Heart right ventricle (tissue), 16 donors: ENCODE measurements at regions not wholly inside any gene's neighbourhood (a gene's known extent, or its start where the extent isn't known, plus 50 kb on each side); places are given as distances from the start of the nearest gene placed in this dataset.

Source experiments
- ATAC-seq, 8 donors: fragments of 200-7000 bp; cut with Tn5 transposase; one replicate each; pipeline ENCODE4 v1.9.1; 2020; ENCODE audit warnings: mild to moderate bottlenecking in 8 of 8, moderate library complexity in 8 of 8, moderate number of reproducible peaks in 1 of 8
- DNase-seq, 2 donors: peaks; one replicate each; pipeline ENCODE4 v3.0.0-alpha.2; 2020
- H3K27ac ChIP-seq, 10 donors: fragments of 200-600 bp; sonication (generic) in 2 of 10; one replicate each; pipeline versions ENCODE4 v1.5.0 to v1.8.0; 2020 to 2022; ENCODE audit warnings: mild to moderate bottlenecking in 3 of 10
- H3K27me3 ChIP-seq, 7 donors: fragments of 200-600 bp; one replicate each; pipeline ENCODE4 v1.8.0; 2021 to 2022; ENCODE audit warnings: mild to moderate bottlenecking in 2 of 7
- H3K36me3 ChIP-seq, 9 donors: fragments of 200-600 bp; sonication (generic) in 1 of 9; one replicate each; pipeline versions ENCODE4 v1.5.0 to v1.8.0; 2020 to 2022; ENCODE audit warnings: mild to moderate bottlenecking in 2 of 9
- H3K4me1 ChIP-seq, 9 donors: fragments of 200-600 bp; sonication (generic) in 1 of 9; one replicate each; pipeline versions ENCODE4 v1.5.0 to v1.8.0; 2020 to 2022; ENCODE audit warnings: mild to moderate bottlenecking in 4 of 9
- H3K4me3 ChIP-seq, 10 donors: fragments of 200-600 bp; sonication (generic) in 2 of 10; one replicate each; pipeline versions ENCODE4 v1.5.0 to v1.8.0; 2020 to 2022; ENCODE audit warnings: mild to moderate bottlenecking in 7 of 10, moderate library complexity in 2 of 10
- H3K9me3 ChIP-seq, 11 donors: fragments of 200-600 bp in 10 of 11; sonication (generic) in 2 of 11; one replicate each; pipeline versions ENCODE4 v1.5.0 to v1.8.0; 2013 to 2022; ENCODE audit warnings: mild to moderate bottlenecking in 2 of 11, control low read depth in 1 of 11, moderate library complexity in 1 of 11
- WGBS, 2 donors: extraction: QIAGEN DNeasy Blood & Tissue Kit; methylation state at CpG; one replicate each; pipeline ENCODE4 v1.1.7; 2013; ENCODE audit warnings: inconsistent platforms in 1 of 2; 5-methylcytosine and 5-hydroxymethylcytosine counted together
- intact Hi-C, 10 donors: fragments of 100-400 bp; cut with DNase I; formaldehyde crosslinking; loops; one replicate each; pipeline versions ENCODE4 v1.11.1 to v1.14.2; 2022
- TF ChIP-seq, protein P1 (sequence below), 9 donors: fragments of 200-600 bp; sonication (generic) in 2 of 9; IDR thresholded peaks; one replicate each; pipeline versions ENCODE4 v1.5.0 to v1.8.0; 2021 to 2022; ENCODE audit warnings: antibody characterized with exemption in 9 of 9, mild to moderate bottlenecking in 5 of 9, moderate library complexity in 1 of 9
- donor health status: Arrhythmogenic right ventricular cardiomyopathy.
- donor health status: ischemic (EF 13 %, LVEDD 7.1; RV severe dilation, severe dysfunction).
- donor health status: healthy with polysubstance abuse.
- donor health status: DM: no; HTN: yes; CAD: no.
- donor health status: DM: no; HTN: no; CAD: no.
- donor health status: ischemic (EF 25% LVEDD 6.9; RV normal size, moderate dysfunction).
- donor health status: ischemic (EF 25% LVEDD 5.7; RV mildly dilated, moderate dysfunction).
- donor health status: healthy.
- donor health status: DM: yes; HTN: yes; CAD: no.
- donor health status: Ischemic cardiomyopathy.
- donor health status: ischemic (EF 35%, LVEDD 5.7; RV mildly dilated, moderate dysfunction).
- donor health status: nonischemic (EF 11% LVEDD 7.7; RV severe dilation, severe dysfunction).
- donor health status: DM: yes; HTN: yes; CAD: no.
- donor health status: PGD.
- donor health status: ischemic (EF 29% LVEDD 5.4; RV normal size, mild dysfunction).
- donor health status: nonischemic (EF 23%, LVEDD 6.1; RV moderate dilation, normal function).

DNA sequence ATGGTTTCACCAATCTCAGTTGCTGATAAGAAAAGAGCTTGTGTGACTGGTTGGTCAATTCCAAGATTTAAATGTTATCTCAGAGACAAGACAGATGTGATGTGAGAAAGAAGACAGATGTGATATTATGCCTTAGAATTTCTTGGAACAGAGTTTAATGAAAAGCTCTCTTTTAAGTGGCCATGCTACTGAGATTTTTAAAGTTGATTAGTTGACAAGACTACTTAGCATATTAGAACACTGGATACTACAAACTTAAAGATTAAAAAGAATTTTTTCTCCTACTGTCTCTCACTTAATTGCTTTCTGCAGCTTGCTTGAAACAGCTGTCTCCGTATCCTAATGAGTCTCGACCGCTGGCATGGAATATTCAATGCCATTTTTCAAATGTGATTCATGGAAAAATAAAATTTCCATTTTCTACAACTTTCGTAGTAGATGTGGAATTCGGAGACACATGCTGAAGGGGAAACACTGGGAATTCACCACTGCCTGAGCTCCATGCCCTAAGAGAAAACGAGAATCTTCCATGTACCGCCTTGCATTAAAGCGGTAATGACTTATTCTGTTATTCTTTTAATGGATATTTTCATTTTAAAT is 634.2 kb upstream of the SETBP1 start:
- Histone ChIP-seq H3K27ac (no peak overlapping the region), H3K27me3 (no peaks in the 10 kb centered on the region), H3K4me1 (peaks cover 0 to 7% (median 0%) of the 10 kb centered on the region in 9 donors), H3K4me3 (no peak overlapping the region), H3K36me3 (no peaks in the 10 kb centered on the region), H3K9me3 (no peaks in the 10 kb centered on the region)
- WGBS, 2 donors, result 84 to 91% methylated on average over 8 of the region's 8 CpGs
- DNase-seq, result no peak
- intact Hi-C loops, result no loop called here
- TF ChIP-seq, protein P1, sequence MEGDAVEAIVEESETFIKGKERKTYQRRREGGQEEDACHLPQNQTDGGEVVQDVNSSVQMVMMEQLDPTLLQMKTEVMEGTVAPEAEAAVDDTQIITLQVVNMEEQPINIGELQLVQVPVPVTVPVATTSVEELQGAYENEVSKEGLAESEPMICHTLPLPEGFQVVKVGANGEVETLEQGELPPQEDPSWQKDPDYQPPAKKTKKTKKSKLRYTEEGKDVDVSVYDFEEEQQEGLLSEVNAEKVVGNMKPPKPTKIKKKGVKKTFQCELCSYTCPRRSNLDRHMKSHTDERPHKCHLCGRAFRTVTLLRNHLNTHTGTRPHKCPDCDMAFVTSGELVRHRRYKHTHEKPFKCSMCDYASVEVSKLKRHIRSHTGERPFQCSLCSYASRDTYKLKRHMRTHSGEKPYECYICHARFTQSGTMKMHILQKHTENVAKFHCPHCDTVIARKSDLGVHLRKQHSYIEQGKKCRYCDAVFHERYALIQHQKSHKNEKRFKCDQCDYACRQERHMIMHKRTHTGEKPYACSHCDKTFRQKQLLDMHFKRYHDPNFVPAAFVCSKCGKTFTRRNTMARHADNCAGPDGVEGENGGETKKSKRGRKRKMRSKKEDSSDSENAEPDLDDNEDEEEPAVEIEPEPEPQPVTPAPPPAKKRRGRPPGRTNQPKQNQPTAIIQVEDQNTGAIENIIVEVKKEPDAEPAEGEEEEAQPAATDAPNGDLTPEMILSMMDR (IDR thresholded peaks at IDR 0.05), result no peak
- ATAC-seq, result no peak

GRCh38 chr18:44047585-44047984 is 633.1 kb upstream of the SETBP1 start:
- Histone ChIP-seq H3K4me3 (no peak overlapping the region), H3K36me3 (no peaks in the 10 kb centered on the region), H3K4me1 (peaks cover 0 to 7% (median 0%) of the 10 kb centered on the region in 9 donors), H3K9me3 (no peaks in the 10 kb centered on the region), H3K27ac (no peak overlapping the region), H3K27me3 (no peaks in the 10 kb centered on the region)
- no peak for ATAC-seq
- WGBS, 2 donors, result 93 to 98% methylated on average over 3 of the region's 3 CpGs
- TF ChIP-seq, protein P1 (IDR thresholded peaks at IDR 0.05), result no peak
- no peak for DNase-seq
- intact Hi-C loops, result no loop called here

DNA sequence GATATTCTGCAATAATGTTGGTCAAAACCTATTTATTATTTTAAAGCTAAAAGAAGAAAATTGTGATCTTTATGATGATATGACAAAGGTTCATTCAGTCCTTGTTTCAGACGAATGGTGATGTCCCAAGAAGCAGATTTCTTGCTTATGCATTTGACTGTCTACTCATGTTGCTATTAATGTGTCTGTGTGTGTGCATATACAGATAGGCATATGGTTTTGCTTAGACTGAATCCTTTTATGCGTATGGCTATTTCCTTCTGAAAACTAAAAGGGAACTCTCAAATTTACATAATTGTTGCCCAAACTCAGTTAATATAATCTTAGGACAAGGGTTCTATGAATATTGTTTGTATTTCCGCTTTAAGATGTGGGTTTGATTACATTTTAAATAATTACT is 632.3 kb upstream of the SETBP1 start:
- ATAC-seq (no peak), DNase-seq (no peak)
- no peaks in the 10 kb centered on the region for H3K36me3 ChIP-seq
- intact Hi-C loops, result no loop called here
- no peaks in the 10 kb centered on the region for H3K27me3 ChIP-seq
- no peak overlapping the region for H3K27ac ChIP-seq
- H3K4me3 ChIP-seq, result no peak overlapping the region
- TF ChIP-seq, protein P1 (IDR thresholded peaks at IDR 0.05), result no peak
- H3K9me3 ChIP-seq, result no peaks in the 10 kb centered on the region
- H3K4me1 ChIP-seq, result peaks cover 0 to 7% (median 0%) of the 10 kb centered on the region in 9 donors
- 79 to 86% methylated on average over 3 of the region's 3 CpGs for WGBS, 2 donors

- no peaks in the 10 kb centered on the region for H3K36me3 ChIP-seq
- no peak overlapping the region for H3K4me3 ChIP-seq
- TF ChIP-seq, protein P1 (IDR thresholded peaks at IDR 0.05), result no peak
- H3K27me3 ChIP-seq, result no peaks in the 10 kb centered on the region
- intact Hi-C loops, result no loop called here
- no peak overlapping the region for H3K27ac ChIP-seq
- ATAC-seq (no peak), DNase-seq (no peak)
- H3K9me3 ChIP-seq, result no peaks in the 10 kb centered on the region
- peaks cover 0 to 7% (median 0%) of the 10 kb centered on the region in 9 donors for H3K4me1 ChIP-seq
- 72 to 75% methylated on average over 2 of the region's 2 CpGs for WGBS, 2 donors
These were observed 631.8 kb upstream of the SETBP1 start for GRCh38 chr18:44048846-44049245.
